Retinal pigment epithelial cell (primary cell): ENCODE measurements at regions not wholly inside any gene's neighbourhood (a gene's known extent, or its start where the extent isn't known, plus 50 kb on each side); places are given as distances from the start of the nearest gene placed in this dataset.

Source experiments
- DNase-seq: peaks from one replicate; pipeline ENCODE4 v3.0.0-alpha.2; 2010; ENCODE audit warnings: low read depth
- H3K4me3 ChIP-seq: 2 replicates; pipeline ENCODE4 v1.5.1; 2011; ENCODE audit warnings: mild to moderate bottlenecking, low read length, control low read depth, moderate library complexity
- TF ChIP-seq, protein P1 (sequence below): conservative IDR thresholded peaks from 2 replicates; pipeline ENCODE4 v1.5.1; 2011; ENCODE audit warnings: low read depth, low read length, control low read depth, inconsistent platforms

GRCh38 chr4:117311989-117312388 lies 226.6 kb upstream of the TRAM1L1 start:
- no peak for DNase-seq
- H3K4me3 ChIP-seq: no peak overlapping the region
- TF ChIP-seq, protein P1, sequence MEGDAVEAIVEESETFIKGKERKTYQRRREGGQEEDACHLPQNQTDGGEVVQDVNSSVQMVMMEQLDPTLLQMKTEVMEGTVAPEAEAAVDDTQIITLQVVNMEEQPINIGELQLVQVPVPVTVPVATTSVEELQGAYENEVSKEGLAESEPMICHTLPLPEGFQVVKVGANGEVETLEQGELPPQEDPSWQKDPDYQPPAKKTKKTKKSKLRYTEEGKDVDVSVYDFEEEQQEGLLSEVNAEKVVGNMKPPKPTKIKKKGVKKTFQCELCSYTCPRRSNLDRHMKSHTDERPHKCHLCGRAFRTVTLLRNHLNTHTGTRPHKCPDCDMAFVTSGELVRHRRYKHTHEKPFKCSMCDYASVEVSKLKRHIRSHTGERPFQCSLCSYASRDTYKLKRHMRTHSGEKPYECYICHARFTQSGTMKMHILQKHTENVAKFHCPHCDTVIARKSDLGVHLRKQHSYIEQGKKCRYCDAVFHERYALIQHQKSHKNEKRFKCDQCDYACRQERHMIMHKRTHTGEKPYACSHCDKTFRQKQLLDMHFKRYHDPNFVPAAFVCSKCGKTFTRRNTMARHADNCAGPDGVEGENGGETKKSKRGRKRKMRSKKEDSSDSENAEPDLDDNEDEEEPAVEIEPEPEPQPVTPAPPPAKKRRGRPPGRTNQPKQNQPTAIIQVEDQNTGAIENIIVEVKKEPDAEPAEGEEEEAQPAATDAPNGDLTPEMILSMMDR: no peak

- TF ChIP-seq, protein P1: no peak
- no peak overlapping the region for H3K4me3 ChIP-seq
- peak; percentile 3 for DNase-seq
Observed at GRCh38 chr4:117324851-117325491, 239.6 kb upstream of the TRAM1L1 start.

DNA sequence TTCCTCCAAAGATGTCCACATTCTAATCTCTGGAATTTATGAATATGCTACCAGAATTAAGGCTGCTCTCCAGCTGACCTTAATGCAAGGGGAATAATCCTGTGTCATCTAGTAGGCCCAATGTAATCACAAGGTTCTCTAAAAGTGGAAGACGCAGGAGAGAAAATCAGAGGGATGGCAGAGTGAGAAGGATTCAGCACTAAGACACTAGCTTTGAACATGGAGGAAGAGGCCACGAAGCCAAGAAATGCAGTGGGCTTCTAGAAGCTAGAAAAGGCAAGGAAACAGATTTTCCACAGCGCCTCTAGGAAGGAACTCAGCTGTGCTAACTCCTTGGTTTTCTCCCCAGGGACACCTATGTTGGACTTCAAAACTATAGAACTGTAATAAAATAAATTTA lies 240.7 kb upstream of the TRAM1L1 start:
- H3K4me3 ChIP-seq: no peak overlapping the region
- DNase-seq: no peak
- TF ChIP-seq, protein P1: no peak

DNA sequence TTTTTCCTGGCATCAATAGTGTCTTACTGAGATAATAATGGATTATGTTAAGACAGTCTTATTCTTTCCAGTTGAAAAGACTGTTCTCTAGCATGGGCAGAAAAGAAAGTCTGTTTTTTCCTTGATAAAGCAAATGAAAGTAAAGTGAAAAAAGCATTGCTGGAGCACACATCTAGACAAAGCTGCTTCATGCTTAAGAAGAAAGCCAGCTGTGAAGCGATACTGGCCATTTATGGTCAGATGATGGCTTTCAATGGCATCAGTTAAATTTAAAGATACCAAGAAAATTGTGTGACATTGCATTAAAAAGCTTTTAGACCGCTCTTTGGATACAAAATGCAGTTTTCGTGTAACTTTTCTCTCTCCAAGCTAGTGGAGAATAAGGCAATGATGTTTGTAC lies 242.1 kb upstream of the TRAM1L1 start:
- DNase-seq: no peak
- no peak overlapping the region for H3K4me3 ChIP-seq
- TF ChIP-seq, protein P1: no peak

GRCh38 chr4:117328333-117328732 lies 243.0 kb upstream of the TRAM1L1 start:
- no peak overlapping the region for H3K4me3 ChIP-seq
- TF ChIP-seq, protein P1: no peak
- no peak for DNase-seq

DNA sequence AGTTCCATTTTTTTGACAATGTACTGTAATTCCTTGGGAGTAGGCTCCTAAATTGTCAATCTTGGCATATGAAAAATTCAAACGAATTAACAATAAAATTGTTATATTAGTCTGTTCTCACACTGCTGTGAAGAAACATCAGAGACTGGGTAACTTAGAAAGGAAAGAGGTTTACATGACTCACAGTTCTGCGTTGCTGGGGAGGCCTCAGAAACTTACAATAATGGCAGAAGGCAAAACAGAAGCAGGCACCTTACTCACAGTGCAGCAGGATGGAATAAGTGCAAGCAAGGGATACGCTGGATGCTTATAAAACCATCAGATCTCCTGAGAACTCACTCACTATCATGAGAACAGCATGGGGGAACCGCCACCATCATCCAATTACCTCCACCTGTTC lies 246.4 kb upstream of the TRAM1L1 start:
- no peak for DNase-seq
- no peak overlapping the region for H3K4me3 ChIP-seq
- TF ChIP-seq, protein P1: no peak

DNA sequence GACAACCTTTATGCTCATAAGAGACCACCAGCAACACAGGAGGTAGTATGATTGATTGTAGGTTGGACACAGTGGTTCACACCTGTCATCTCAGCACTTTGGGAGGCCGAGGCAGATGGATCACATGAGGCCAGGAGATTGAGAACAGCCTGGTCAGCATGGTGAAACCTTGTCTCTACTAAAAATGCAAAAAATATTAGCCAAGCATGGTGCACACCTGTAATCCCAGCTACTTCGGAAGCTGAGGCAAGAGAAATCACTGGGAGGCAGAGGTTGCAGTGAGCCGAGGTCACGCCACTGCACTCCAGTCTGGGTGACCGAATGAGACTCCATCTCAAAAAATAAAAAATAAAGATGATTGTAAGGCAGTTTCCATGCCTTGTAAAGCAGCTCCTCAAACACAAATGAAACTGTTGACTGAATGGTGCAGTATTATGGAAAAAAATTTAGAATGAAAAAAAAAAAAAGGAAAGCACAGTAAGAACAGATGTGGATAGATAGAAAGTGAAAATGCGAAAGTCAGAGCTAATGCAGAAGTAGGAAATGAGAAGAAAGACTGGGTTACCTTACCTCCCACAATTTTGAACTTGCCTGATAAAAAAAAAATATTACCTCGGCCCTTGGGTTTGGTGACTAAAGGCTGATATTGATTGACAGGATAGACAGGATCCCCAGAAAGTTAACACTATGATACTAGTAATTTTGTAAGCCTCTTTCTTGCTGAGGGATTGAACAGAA lies 249.2 kb upstream of the TRAM1L1 start:
- TF ChIP-seq, protein P1: no peak
- no peak overlapping the region for H3K4me3 ChIP-seq
- DNase-seq: no peak
